Stimulated activated CD4-positive, alpha-beta T cell treated with anti-CD3 and anti-CD28 coated beads, Interleukin-4, amount 100 ng/mL, for 48 hours (primary cell): ENCODE measurements at regions not wholly inside any gene's neighbourhood (a gene's known extent, or its start where the extent isn't known, plus 50 kb on each side); places are given as distances from the start of the nearest gene placed in this dataset.
"Not testable (repeated sequence)": the region's sequence is repeated elsewhere in the genome, so short reads cannot be mapped to it uniquely, and the experiment has no call there.

ENCODE experiments used
- DNase-seq, 2 donors: peaks; one replicate each; pipeline ENCODE4 v3.0.0-alpha.2; 2020; ENCODE audit warnings: low read depth in 2 of 2

GRCh38 chr4:111031001-111031579 lies 408.2 kb upstream of the PITX2 start:
- DNase-seq: no peak

GRCh38 chr4:111031596-111031995 lies 408.7 kb upstream of the PITX2 start:
- no peak for DNase-seq

GRCh38 chr4:111037591-111038360 lies 414.9 kb upstream of the PITX2 start:
- no peak for DNase-seq

- DNase-seq: no peak
These were observed 418.0 kb upstream of the PITX2 start for GRCh38 chr4:111040904-111041303.

GRCh38 chr4:111043286-111043685 lies 420.4 kb upstream of the PITX2 start:
- DNase-seq: no peak

- no peak for DNase-seq
These were observed 423.1 kb upstream of the PITX2 start for GRCh38 chr4:111045992-111046391.

GRCh38 chr4:111046811-111047210 lies 423.9 kb upstream of the PITX2 start:
- no peak for DNase-seq

- DNase-seq: no peak
These were observed 425.4 kb upstream of the PITX2 start for GRCh38 chr4:111048316-111048715.

GRCh38 chr4:111064342-111064993 lies 441.6 kb upstream of the PITX2 start:
- no peak for DNase-seq

GRCh38 chr4:111066001-111066400 lies 443.1 kb upstream of the PITX2 start:
- DNase-seq: no peak

GRCh38 chr4:111066447-111066846 lies 443.6 kb upstream of the PITX2 start:
- no peak for DNase-seq

- DNase-seq: no peak
These were observed 444.0 kb upstream of the PITX2 start for GRCh38 chr4:111066887-111067286.

GRCh38 chr4:111068883-111069282 lies 446.0 kb upstream of the PITX2 start:
- DNase-seq: no peak

GRCh38 chr4:111070390-111070789 lies 447.5 kb upstream of the PITX2 start:
- no peak for DNase-seq

- DNase-seq: no peak
These were observed 451.7 kb upstream of the PITX2 start for GRCh38 chr4:111074523-111075114.

- not testable (repeated sequence) for DNase-seq
These were observed 453.4 kb upstream of the PITX2 start for GRCh38 chr4:111076299-111076698.

- DNase-seq: no peak
These were observed 485.3 kb upstream of the PITX2 start for GRCh38 chr4:111108153-111108552.

GRCh38 chr4:111113591-111113990 lies 490.7 kb upstream of the PITX2 start:
- no peak for DNase-seq

GRCh38 chr4:111115881-111116280 lies 493.0 kb upstream of the PITX2 start:
- DNase-seq: no peak

GRCh38 chr4:111120191-111120590 lies 497.3 kb upstream of the PITX2 start:
- no peak for DNase-seq

- DNase-seq: no peak
These were observed 503.5 kb upstream of the PITX2 start for GRCh38 chr4:111126340-111126739.

- no peak for DNase-seq
These were observed 505.0 kb upstream of the PITX2 start for GRCh38 chr4:111127841-111128240.

GRCh38 chr4:111128327-111128726 lies 505.4 kb upstream of the PITX2 start:
- DNase-seq: no peak
